HG03558 (cell line): ENCODE measurements at regions not wholly inside any gene's neighbourhood (a gene's known extent, or its start where the extent isn't known, plus 50 kb on each side); places are given as distances from the start of the nearest gene placed in this dataset.

Source experiments
- ATAC-seq: cut with Tn5 transposase; IDR thresholded peaks from one replicate; pipeline ENCODE4 v1.9.1; 2021; ENCODE audit warnings: moderate number of reproducible peaks; ENCODE audit not compliant: unreplicated experiment; ENCODE audit errors: extremely low read depth

- ATAC-seq = no peak
These were observed 79.1 kb upstream of the SSTR1 start for GRCh38 chr14:38128640-38129039.

- ATAC-seq = no peak
These were observed 78.5 kb upstream of the SSTR1 start for GRCh38 chr14:38129192-38129591.

GRCh38 chr14:38129705-38130104, 78.0 kb upstream of the SSTR1 start:
- ATAC-seq = no peak

GRCh38 chr14:38134416-38135030, 73.2 kb upstream of the SSTR1 start:
- no peak for ATAC-seq

GRCh38 chr14:38135106-38135867, 72.4 kb upstream of the SSTR1 start:
- no peak for ATAC-seq

GRCh38 chr14:38137005-38137404, 70.7 kb upstream of the SSTR1 start:
- no peak for ATAC-seq

GRCh38 chr14:38138473-38139138, 69.1 kb upstream of the SSTR1 start:
- ATAC-seq = no peak

- ATAC-seq = no peak
These were observed 67.8 kb upstream of the SSTR1 start for GRCh38 chr14:38139926-38140325.

GRCh38 chr14:38143170-38143569, 64.5 kb upstream of the SSTR1 start:
- ATAC-seq = no peak

GRCh38 chr14:38143659-38144505, 63.8 kb upstream of the SSTR1 start:
- ATAC-seq = no peak

- ATAC-seq = no peak
These were observed 62.6 kb upstream of the SSTR1 start for GRCh38 chr14:38145142-38145541.

- no peak for ATAC-seq
These were observed 57.6 kb upstream of the SSTR1 start for GRCh38 chr14:38150075-38150474.
